Immature natural killer cell (primary cell): ENCODE measurements at regions not wholly inside any gene's neighbourhood (a gene's known extent, or its start where the extent isn't known, plus 50 kb on each side); places are given as distances from the start of the nearest gene placed in this dataset.

ENCODE experiments used
- DNase-seq, 3 donors: peaks; one replicate each; pipeline ENCODE4 v3.0.0; 2022; ENCODE audit warnings: mixed read lengths in 1 of 3
- H3K27ac Mint-ChIP-seq, 6 donors: one replicate each; pipeline ENCODE4 v1.8.0; 2020; ENCODE audit warnings: mixed read lengths in 6 of 6, mild to moderate bottlenecking in 5 of 6, inconsistent platforms in 4 of 6, moderate library complexity in 3 of 6
- H3K27me3 Mint-ChIP-seq, 3 donors: one replicate each; pipeline ENCODE4 v1.8.0; 2020 to 2021; ENCODE audit warnings: low read depth in 3 of 3, mild to moderate bottlenecking in 3 of 3, mixed read lengths in 3 of 3, moderate library complexity in 3 of 3, inconsistent platforms in 1 of 3
- H3K36me3 Mint-ChIP-seq, 3 donors: one replicate each; pipeline ENCODE4 v1.8.0; 2020; ENCODE audit warnings: mixed read lengths in 3 of 3, inconsistent platforms in 2 of 3, mild to moderate bottlenecking in 2 of 3
- H3K4me1 Mint-ChIP-seq, 2 donors: one replicate each; pipeline ENCODE4 v1.8.0; 2020; ENCODE audit warnings: inconsistent platforms in 2 of 2, mild to moderate bottlenecking in 2 of 2, mixed read lengths in 2 of 2, moderate library complexity in 1 of 2
- H3K4me3 Mint-ChIP-seq, 5 donors: one replicate each; pipeline ENCODE4 v1.8.0; 2020; ENCODE audit warnings: mild to moderate bottlenecking in 5 of 5, mixed read lengths in 5 of 5, inconsistent platforms in 3 of 5, moderate library complexity in 3 of 5
- H3K9me3 Mint-ChIP-seq, 6 donors: one replicate each; pipeline ENCODE4 v1.8.0; 2020; ENCODE audit warnings: mild to moderate bottlenecking in 6 of 6, mixed read lengths in 6 of 6, inconsistent platforms in 4 of 6, moderate library complexity in 3 of 6

DNA sequence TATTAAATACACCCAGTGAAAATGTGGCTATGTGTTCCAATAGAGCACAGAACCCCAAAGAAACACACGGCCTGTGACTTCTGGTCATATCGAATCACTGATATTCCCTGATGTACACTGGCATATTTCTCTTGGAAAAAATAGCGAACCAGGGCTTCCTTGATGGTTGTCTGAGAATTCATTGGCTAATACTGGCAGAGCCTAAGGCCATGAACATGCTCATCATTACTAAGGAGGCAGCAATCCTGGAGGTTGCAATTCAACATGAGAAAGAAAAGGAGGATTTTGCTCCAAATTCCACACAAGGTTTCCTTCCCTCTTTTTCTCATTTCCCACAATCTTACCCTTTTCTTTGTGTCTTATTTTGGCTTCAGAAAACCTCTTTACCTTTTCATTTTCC, 212.9 kb upstream of the HMGA2 start:
- H3K27me3 Mint-ChIP-seq, result peaks cover 0 to 13% (median 2%) of the 10 kb centered on the region in 3 donors
- no peak for DNase-seq
- no peak overlapping the region for H3K4me3 Mint-ChIP-seq
- H3K9me3 Mint-ChIP-seq, result no peaks in the 10 kb centered on the region
- H3K27ac Mint-ChIP-seq, result no peak overlapping the region
- no peaks in the 10 kb centered on the region for H3K36me3 Mint-ChIP-seq
- no peaks in the 10 kb centered on the region for H3K4me1 Mint-ChIP-seq

- Mint-ChIP-seq H3K27me3 (peaks cover 0 to 13% (median 2%) of the 10 kb centered on the region in 3 donors), H3K4me3 (no peak overlapping the region), H3K36me3 (no peaks in the 10 kb centered on the region), H3K9me3 (no peaks in the 10 kb centered on the region), H3K4me1 (no peaks in the 10 kb centered on the region), H3K27ac (no peak overlapping the region)
- DNase-seq, result no peak
Observed at GRCh38 chr12:65612440-65612839, 211.8 kb upstream of the HMGA2 start.

DNA sequence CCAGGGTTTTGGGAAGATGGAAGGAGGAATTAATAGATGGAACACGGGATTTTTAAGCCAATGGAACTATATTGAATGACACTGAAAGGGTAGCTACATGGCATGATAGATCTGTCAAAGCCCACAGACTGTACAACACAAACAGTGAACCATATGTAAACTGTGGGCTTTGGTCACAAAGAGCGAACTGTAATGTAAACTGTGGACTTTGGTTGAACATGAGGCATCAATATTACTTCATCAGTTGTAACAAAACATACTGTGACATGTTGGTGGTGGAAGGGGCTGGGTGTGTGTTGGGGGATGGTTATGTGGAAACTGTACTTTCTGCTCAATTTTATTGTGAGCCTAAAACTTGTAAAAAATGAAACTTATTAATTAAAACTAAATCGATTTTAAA, 210.6 kb upstream of the HMGA2 start:
- Mint-ChIP-seq H3K9me3 (no peaks in the 10 kb centered on the region), H3K4me1 (no peaks in the 10 kb centered on the region), H3K36me3 (no peaks in the 10 kb centered on the region), H3K27me3 (peaks cover 0 to 11% (median 2%) of the 10 kb centered on the region in 3 donors), H3K27ac (no peak overlapping the region), H3K4me3 (no peak overlapping the region)
- DNase-seq, result no peak

- H3K36me3 Mint-ChIP-seq, result no peaks in the 10 kb centered on the region
- H3K27me3 Mint-ChIP-seq, result peaks cover 0 to 11% (median 2%) of the 10 kb centered on the region in 3 donors
- no peaks in the 10 kb centered on the region for H3K9me3 Mint-ChIP-seq
- no peaks in the 10 kb centered on the region for H3K4me1 Mint-ChIP-seq
- H3K4me3 Mint-ChIP-seq, result no peak overlapping the region
- no peak overlapping the region for H3K27ac Mint-ChIP-seq
- DNase-seq, result no peak
Observed at GRCh38 chr12:65614259-65614889, 209.9 kb upstream of the HMGA2 start.

DNA sequence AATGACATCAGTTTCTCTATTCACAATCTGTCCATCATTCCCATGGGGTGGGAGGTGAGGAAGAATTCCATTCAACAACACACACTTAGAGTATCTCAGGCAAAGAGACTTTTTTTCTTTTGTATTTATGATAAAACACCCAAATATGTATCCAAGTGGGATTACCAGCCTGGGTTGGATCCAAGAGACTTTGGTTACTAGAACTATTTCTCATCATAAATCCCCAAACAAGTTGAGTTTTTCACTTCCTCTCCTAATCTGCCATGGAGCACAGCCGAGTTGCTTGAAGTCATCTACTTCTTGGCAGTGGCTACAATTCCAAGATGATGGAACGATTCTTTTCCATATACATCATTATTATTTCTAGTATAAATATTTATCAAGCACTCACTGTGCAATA, 209.2 kb upstream of the HMGA2 start:
- H3K36me3 Mint-ChIP-seq, result no peaks in the 10 kb centered on the region
- no peak overlapping the region for H3K4me3 Mint-ChIP-seq
- no peaks in the 10 kb centered on the region for H3K4me1 Mint-ChIP-seq
- peaks cover 0 to 10% (median 2%) of the 10 kb centered on the region in 3 donors for H3K27me3 Mint-ChIP-seq
- no peaks in the 10 kb centered on the region for H3K9me3 Mint-ChIP-seq
- no peak overlapping the region for H3K27ac Mint-ChIP-seq
- DNase-seq, result no peak

- no peak overlapping the region for H3K4me3 Mint-ChIP-seq
- H3K9me3 Mint-ChIP-seq, result no peaks in the 10 kb centered on the region
- H3K27me3 Mint-ChIP-seq, result peaks cover 0 to 5% (median 2%) of the 10 kb centered on the region in 3 donors
- no peak for DNase-seq
- no peaks in the 10 kb centered on the region for H3K36me3 Mint-ChIP-seq
- no peaks in the 10 kb centered on the region for H3K4me1 Mint-ChIP-seq
- no peak overlapping the region for H3K27ac Mint-ChIP-seq
Observed at GRCh38 chr12:65616022-65616421, 208.3 kb upstream of the HMGA2 start.

- Mint-ChIP-seq H3K27me3 (peaks cover 0 to 4% (median 2%) of the 10 kb centered on the region in 3 donors), H3K4me1 (no peaks in the 10 kb centered on the region), H3K9me3 (no peaks in the 10 kb centered on the region), H3K27ac (no peak overlapping the region), H3K36me3 (no peaks in the 10 kb centered on the region), H3K4me3 (no peak overlapping the region)
- DNase-seq, result no peak
Observed at GRCh38 chr12:65618588-65618987, 205.7 kb upstream of the HMGA2 start.

- H3K36me3 Mint-ChIP-seq, result no peaks in the 10 kb centered on the region
- no peak overlapping the region for H3K4me3 Mint-ChIP-seq
- peaks cover 0 to 4% (median 2%) of the 10 kb centered on the region in 3 donors for H3K27me3 Mint-ChIP-seq
- H3K27ac Mint-ChIP-seq, result no peak overlapping the region
- H3K4me1 Mint-ChIP-seq, result no peaks in the 10 kb centered on the region
- no peaks in the 10 kb centered on the region for H3K9me3 Mint-ChIP-seq
- no peak for DNase-seq
Observed at GRCh38 chr12:65619018-65619417, 205.3 kb upstream of the HMGA2 start.

- Mint-ChIP-seq H3K9me3 (no peaks in the 10 kb centered on the region), H3K27ac (no peak overlapping the region), H3K4me3 (no peak overlapping the region), H3K4me1 (no peaks in the 10 kb centered on the region), H3K36me3 (no peaks in the 10 kb centered on the region), H3K27me3 (peaks cover 0 to 2% (median 1%) of the 10 kb centered on the region in 3 donors)
- DNase-seq, result no peak
Observed at GRCh38 chr12:65620046-65620445, 204.2 kb upstream of the HMGA2 start.

DNA sequence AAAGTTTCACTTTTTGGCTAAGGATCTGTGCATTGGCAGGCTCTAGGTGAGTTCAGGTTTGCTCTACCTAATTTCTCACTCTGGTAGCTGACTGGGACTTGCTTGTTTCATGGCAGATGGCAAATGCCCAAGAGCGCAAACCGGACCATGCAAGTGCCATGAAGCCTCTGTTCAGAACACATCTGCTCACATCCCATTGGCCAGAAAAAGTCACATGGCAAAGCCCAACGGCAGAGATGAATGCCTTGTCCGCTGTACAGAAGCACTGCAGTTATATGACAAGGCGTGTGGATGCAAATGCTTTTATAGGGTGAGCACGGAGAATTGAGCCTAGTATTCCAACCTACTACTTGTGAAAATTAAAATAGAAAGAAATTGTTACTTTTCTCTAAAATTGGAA, 202.2 kb upstream of the HMGA2 start:
- Mint-ChIP-seq H3K27me3 (peaks cover 0 to 2% (median 1%) of the 10 kb centered on the region in 3 donors), H3K27ac (no peak overlapping the region), H3K9me3 (no peaks in the 10 kb centered on the region), H3K4me3 (no peak overlapping the region), H3K36me3 (no peaks in the 10 kb centered on the region), H3K4me1 (no peaks in the 10 kb centered on the region)
- no peak for DNase-seq

GRCh38 chr12:65623507-65623906, 200.8 kb upstream of the HMGA2 start:
- Mint-ChIP-seq H3K4me1 (no peaks in the 10 kb centered on the region), H3K27ac (no peak overlapping the region), H3K36me3 (no peaks in the 10 kb centered on the region), H3K9me3 (peaks cover 0 to 1% (median 0%) of the 10 kb centered on the region in 6 donors), H3K27me3 (peaks cover 0 to 3% (median 2%) of the 10 kb centered on the region in 3 donors), H3K4me3 (no peak overlapping the region)
- DNase-seq, result no peak

- H3K27me3 Mint-ChIP-seq, result peaks cover 2 to 5% (median 3%) of the 10 kb centered on the region in 3 donors
- H3K27ac Mint-ChIP-seq, result no peak overlapping the region
- H3K36me3 Mint-ChIP-seq, result no peaks in the 10 kb centered on the region
- H3K4me1 Mint-ChIP-seq, result no peaks in the 10 kb centered on the region
- H3K4me3 Mint-ChIP-seq, result no peak overlapping the region
- H3K9me3 Mint-ChIP-seq, result peaks cover 0 to 1% (median 0%) of the 10 kb centered on the region in 6 donors
- DNase-seq, result no peak
Observed at GRCh38 chr12:65624554-65625086, 199.7 kb upstream of the HMGA2 start.

DNA sequence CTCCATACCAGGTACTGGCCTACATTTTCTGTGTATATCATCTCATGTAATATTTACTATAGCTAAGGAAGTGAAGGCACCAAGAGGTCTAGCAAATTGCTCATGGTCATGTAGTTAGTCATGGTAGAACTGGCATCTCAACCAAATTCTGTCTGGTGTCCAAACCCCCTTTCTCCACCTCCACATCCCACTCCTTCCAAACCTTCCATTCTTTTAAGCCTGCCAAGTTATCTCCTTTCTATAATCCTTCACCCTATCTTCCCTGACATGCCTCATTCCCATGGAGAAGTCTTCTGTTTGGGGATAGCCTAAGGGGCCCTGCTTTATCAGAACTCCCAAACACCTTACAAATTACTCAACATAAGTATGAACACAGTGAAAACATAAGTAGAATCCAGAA, 196.2 kb upstream of the HMGA2 start:
- no peaks in the 10 kb centered on the region for H3K36me3 Mint-ChIP-seq

DNA sequence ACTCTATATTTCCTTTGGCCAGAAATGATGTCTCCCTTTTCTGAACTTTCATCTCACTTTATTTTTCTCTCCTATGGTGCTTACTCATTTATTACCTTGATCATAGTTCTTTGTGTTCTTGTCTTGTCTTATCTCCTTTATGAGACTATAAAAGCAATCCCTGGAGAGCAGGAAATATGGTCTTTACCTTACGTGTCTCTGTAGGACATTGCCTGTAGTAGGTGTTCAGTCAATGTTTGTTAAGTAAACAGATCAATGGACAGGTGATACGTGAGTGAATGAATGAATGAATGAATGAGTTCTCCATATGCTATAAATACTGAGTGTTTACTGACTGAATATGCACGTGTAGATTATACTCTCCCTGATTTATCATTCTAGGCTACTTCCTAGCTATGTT, 193.7 kb upstream of the HMGA2 start:
- Mint-ChIP-seq H3K4me3 (no peak overlapping the region), H3K9me3 (peaks cover 0 to 1% (median 0%) of the 10 kb centered on the region in 6 donors)

More for the DNA sequence above, 196.2 kb upstream of the HMGA2 start:
- no peak overlapping the region for H3K27ac Mint-ChIP-seq
- H3K4me3 Mint-ChIP-seq, result no peak overlapping the region
- H3K9me3 Mint-ChIP-seq, result peaks cover 0 to 1% (median 0%) of the 10 kb centered on the region in 6 donors
- no peak for DNase-seq
- H3K4me1 Mint-ChIP-seq, result no peaks in the 10 kb centered on the region
- peaks cover 4 to 8% (median 8%) of the 10 kb centered on the region in 3 donors for H3K27me3 Mint-ChIP-seq

GRCh38 chr12:65631621-65632111, 192.6 kb upstream of the HMGA2 start:
- H3K4me1 Mint-ChIP-seq, result no peaks in the 10 kb centered on the region
- no peaks in the 10 kb centered on the region for H3K36me3 Mint-ChIP-seq
- peaks cover 4 to 8% (median 8%) of the 10 kb centered on the region in 3 donors for H3K27me3 Mint-ChIP-seq
- peaks cover 0 to 1% (median 0%) of the 10 kb centered on the region in 6 donors for H3K9me3 Mint-ChIP-seq
- DNase-seq, result no peak
- no peak overlapping the region for H3K4me3 Mint-ChIP-seq
- no peak overlapping the region for H3K27ac Mint-ChIP-seq

More for the DNA sequence above, 193.7 kb upstream of the HMGA2 start:
- Mint-ChIP-seq H3K36me3 (no peaks in the 10 kb centered on the region), H3K27me3 (peaks cover 4 to 8% (median 8%) of the 10 kb centered on the region in 3 donors), H3K4me1 (no peaks in the 10 kb centered on the region), H3K27ac (no peak overlapping the region)
- DNase-seq, result no peak
